ENCODE measurements at regions not wholly inside any gene's neighbourhood (a gene's known extent, or its start where the extent isn't known, plus 50 kb on each side); places are given as distances from the start of the nearest gene placed in this dataset.
"Not testable (repeated sequence)": the region's sequence is repeated elsewhere in the genome, so short reads cannot be mapped to it uniquely, and the experiment has no call there.

DNA sequence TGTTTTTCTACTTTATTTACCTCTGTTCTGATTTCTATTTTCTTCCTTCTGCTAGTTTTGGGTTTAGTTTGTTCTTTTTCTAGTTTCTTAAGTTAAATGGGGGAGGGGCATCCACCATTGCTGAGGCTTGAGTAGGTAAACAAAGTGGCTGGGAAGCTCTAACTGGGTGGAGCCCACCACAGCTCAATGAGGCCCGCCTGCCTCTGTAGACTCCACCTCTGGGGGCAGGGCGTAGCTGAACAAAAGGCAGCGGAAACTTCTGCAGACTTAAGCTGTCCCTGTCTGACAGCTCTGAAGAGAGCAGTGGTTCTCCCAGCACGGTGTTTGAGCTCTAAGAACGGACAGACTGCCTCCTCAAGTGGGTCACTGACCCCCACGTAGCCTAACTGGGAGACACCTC is 316.7 kb downstream of the RPLP1 start:
- H3K4me1 ChIP-seq (ENCODE audit: control insufficient read depth, insufficient read depth, low read length); H3K4me3 ChIP-seq (ENCODE audit: low read length in 2 of 2); H3K36me3 ChIP-seq (ENCODE audit: control insufficient read depth in 2 of 2, insufficient read depth in 2 of 2, low read length in 2 of 2); H3K27me3 ChIP-seq (ENCODE audit: control insufficient read depth in 1 of 2, insufficient read depth in 2 of 2, low read length in 2 of 2); H3K27ac ChIP-seq (ENCODE audit: low read length); H3K9ac ChIP-seq (ENCODE audit: low read length in 2 of 2); H3K9me3 ChIP-seq (ENCODE audit: control insufficient read depth in 2 of 2, low read length in 2 of 2): not testable (repeated sequence)

DNA sequence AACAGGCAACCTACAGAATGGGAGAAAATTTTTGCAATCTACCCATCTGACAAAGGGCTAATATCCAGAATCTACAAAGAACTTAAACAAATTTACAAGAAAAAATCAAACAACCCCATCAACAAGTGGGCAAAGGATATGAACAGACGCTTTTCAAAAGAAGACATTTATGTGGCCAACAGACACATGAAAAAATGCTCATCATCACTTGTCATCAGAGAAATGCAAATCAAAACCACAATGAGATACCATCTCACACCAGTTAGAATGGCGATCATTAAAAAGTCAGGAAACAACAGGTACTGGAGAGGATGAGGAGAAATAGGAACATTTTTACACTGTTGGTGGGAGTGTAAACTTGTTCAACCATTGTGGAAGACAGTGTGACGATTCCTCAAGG is 321.6 kb downstream of the RPLP1 start:
- H3K27me3 ChIP-seq (ENCODE audit: control insufficient read depth in 1 of 2, insufficient read depth in 2 of 2, low read length in 2 of 2); H3K36me3 ChIP-seq (ENCODE audit: control insufficient read depth in 2 of 2, insufficient read depth in 2 of 2, low read length in 2 of 2); H3K4me3 ChIP-seq (ENCODE audit: low read length in 2 of 2); H3K27ac ChIP-seq (ENCODE audit: low read length); H3K4me1 ChIP-seq (ENCODE audit: control insufficient read depth, insufficient read depth, low read length); H3K9me3 ChIP-seq (ENCODE audit: control insufficient read depth in 2 of 2, low read length in 2 of 2); H3K9ac ChIP-seq (ENCODE audit: low read length in 2 of 2): not testable (repeated sequence)

DNA sequence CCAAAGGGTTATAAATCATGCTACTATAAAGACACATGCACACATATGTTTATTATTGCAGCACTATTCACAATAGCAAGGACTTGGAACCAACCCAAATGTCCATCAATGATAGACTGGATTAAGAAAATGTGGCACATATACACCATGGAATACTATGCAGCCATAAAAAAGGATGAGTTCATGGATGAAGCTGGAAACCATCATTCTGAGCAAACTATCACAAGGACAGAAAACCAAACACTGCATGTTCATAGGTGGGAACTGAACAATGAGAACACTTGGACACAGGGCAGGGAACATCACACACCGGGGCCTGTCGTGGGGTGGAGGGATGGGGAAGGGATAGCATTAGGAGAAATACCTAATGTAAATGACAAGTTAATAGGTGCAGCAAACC is 322.1 kb downstream of the RPLP1 start:
- H3K4me1 ChIP-seq (ENCODE audit: control insufficient read depth, insufficient read depth, low read length); H3K36me3 ChIP-seq (ENCODE audit: control insufficient read depth in 2 of 2, insufficient read depth in 2 of 2, low read length in 2 of 2); H3K27ac ChIP-seq (ENCODE audit: low read length); H3K9me3 ChIP-seq (ENCODE audit: control insufficient read depth in 2 of 2, low read length in 2 of 2); H3K4me3 ChIP-seq (ENCODE audit: low read length in 2 of 2); H3K27me3 ChIP-seq (ENCODE audit: control insufficient read depth in 1 of 2, insufficient read depth in 2 of 2, low read length in 2 of 2); H3K9ac ChIP-seq (ENCODE audit: low read length in 2 of 2): not testable (repeated sequence)

- Histone ChIP-seq H3K36me3 (ENCODE audit: control insufficient read depth in 2 of 2, insufficient read depth in 2 of 2, low read length in 2 of 2) (no peaks in the 10 kb centered on the region), H3K4me1 (ENCODE audit: control insufficient read depth, insufficient read depth, low read length) (no peaks in the 10 kb centered on the region), H3K27ac (ENCODE audit: low read length) (no peak overlapping the region), H3K4me3 (ENCODE audit: low read length in 2 of 2) (no peak overlapping the region), H3K27me3 (ENCODE audit: control insufficient read depth in 1 of 2, insufficient read depth in 2 of 2, low read length in 2 of 2) (no peaks in the 10 kb centered on the region), H3K9ac (ENCODE audit: low read length in 2 of 2) (no peak overlapping the region), H3K9me3 (ENCODE audit: control insufficient read depth in 2 of 2, low read length in 2 of 2) (peaks cover 0 to 3% of the 10 kb centered on the region in 2 donors)
These were observed 320.4 kb downstream of the TLE3 start for GRCh38 chr15:69777356-69777755.

- Histone ChIP-seq H3K9ac (ENCODE audit: low read length in 2 of 2) (no peak overlapping the region), H3K36me3 (ENCODE audit: control insufficient read depth in 2 of 2, insufficient read depth in 2 of 2, low read length in 2 of 2) (no peaks in the 10 kb centered on the region), H3K4me3 (ENCODE audit: low read length in 2 of 2) (no peak overlapping the region), H3K4me1 (ENCODE audit: control insufficient read depth, insufficient read depth, low read length) (no peaks in the 10 kb centered on the region), H3K9me3 (ENCODE audit: control insufficient read depth in 2 of 2, low read length in 2 of 2) (peaks cover 0 to 3% of the 10 kb centered on the region in 2 donors), H3K27ac (ENCODE audit: low read length) (no peak overlapping the region), H3K27me3 (ENCODE audit: control insufficient read depth in 1 of 2, insufficient read depth in 2 of 2, low read length in 2 of 2) (no peaks in the 10 kb centered on the region)
These were observed 317.3 kb downstream of the TLE3 start for GRCh38 chr15:69780374-69780773.

GRCh38 chr15:69780981-69781380 is 316.7 kb downstream of the TLE3 start:
- H3K27me3 ChIP-seq (ENCODE audit: control insufficient read depth in 1 of 2, insufficient read depth in 2 of 2, low read length in 2 of 2), result no peaks in the 10 kb centered on the region
- peaks cover 0 to 3% of the 10 kb centered on the region in 2 donors for H3K9me3 ChIP-seq (ENCODE audit: control insufficient read depth in 2 of 2, low read length in 2 of 2)
- H3K9ac ChIP-seq (ENCODE audit: low read length in 2 of 2), result no peak overlapping the region
- H3K4me3 ChIP-seq (ENCODE audit: low read length in 2 of 2), result no peak overlapping the region
- H3K27ac ChIP-seq (ENCODE audit: low read length), result no peak overlapping the region
- H3K4me1 ChIP-seq (ENCODE audit: control insufficient read depth, insufficient read depth, low read length), result no peaks in the 10 kb centered on the region
- no peaks in the 10 kb centered on the region for H3K36me3 ChIP-seq (ENCODE audit: control insufficient read depth in 2 of 2, insufficient read depth in 2 of 2, low read length in 2 of 2)

DNA sequence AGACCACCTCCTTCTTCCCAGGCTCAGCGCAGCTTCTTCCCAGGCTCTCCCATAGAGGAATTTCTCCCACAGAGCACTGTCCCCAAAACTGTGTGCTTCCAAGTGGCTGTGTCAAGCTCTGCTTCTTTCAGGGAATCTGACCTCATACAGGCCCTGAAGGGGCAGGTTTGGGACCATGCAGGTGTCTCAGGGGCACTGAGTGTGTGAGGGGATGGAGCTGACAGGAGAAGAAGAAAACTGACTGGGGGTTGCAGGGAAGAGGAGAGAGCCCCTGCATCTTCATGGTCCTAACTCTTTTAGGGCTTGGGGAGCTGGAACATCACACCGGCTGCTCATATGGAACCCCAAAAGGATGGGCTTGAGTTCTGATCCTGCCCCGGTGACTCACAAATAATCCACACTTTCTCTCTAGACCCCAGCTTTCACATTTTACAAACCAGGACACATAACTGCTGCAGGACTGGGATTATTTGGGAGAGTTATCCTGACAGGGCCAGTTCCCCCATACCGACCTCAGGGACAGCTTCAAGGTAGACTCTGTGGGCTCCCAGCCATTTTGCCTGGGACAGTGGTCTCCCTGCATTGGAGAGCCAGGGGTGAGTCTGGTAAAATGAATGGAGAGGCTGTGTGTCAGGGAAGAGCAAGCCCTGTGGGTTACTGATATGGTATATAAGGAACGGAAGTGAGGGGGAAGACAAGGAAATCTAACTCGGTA is 316.1 kb downstream of the TLE3 start:
- Histone ChIP-seq H3K4me1 (ENCODE audit: control insufficient read depth, insufficient read depth, low read length) (no peaks in the 10 kb centered on the region), H3K27ac (ENCODE audit: low read length) (no peak overlapping the region), H3K9me3 (ENCODE audit: control insufficient read depth in 2 of 2, low read length in 2 of 2) (peaks cover 0 to 3% of the 10 kb centered on the region in 2 donors), H3K4me3 (ENCODE audit: low read length in 2 of 2) (no peak overlapping the region), H3K9ac (ENCODE audit: low read length in 2 of 2) (no peak overlapping the region), H3K27me3 (ENCODE audit: control insufficient read depth in 1 of 2, insufficient read depth in 2 of 2, low read length in 2 of 2) (no peaks in the 10 kb centered on the region), H3K36me3 (ENCODE audit: control insufficient read depth in 2 of 2, insufficient read depth in 2 of 2, low read length in 2 of 2) (no peaks in the 10 kb centered on the region)

- H3K9me3 ChIP-seq (ENCODE audit: control insufficient read depth in 2 of 2, low read length in 2 of 2), result peaks cover 0 to 3% of the 10 kb centered on the region in 2 donors
- H3K27me3 ChIP-seq (ENCODE audit: control insufficient read depth in 1 of 2, insufficient read depth in 2 of 2, low read length in 2 of 2), result no peaks in the 10 kb centered on the region
- H3K27ac ChIP-seq (ENCODE audit: low read length), result no peak overlapping the region
- H3K4me1 ChIP-seq (ENCODE audit: control insufficient read depth, insufficient read depth, low read length), result no peaks in the 10 kb centered on the region
- H3K4me3 ChIP-seq (ENCODE audit: low read length in 2 of 2), result no peak overlapping the region
- H3K36me3 ChIP-seq (ENCODE audit: control insufficient read depth in 2 of 2, insufficient read depth in 2 of 2, low read length in 2 of 2), result no peaks in the 10 kb centered on the region
- H3K9ac ChIP-seq (ENCODE audit: low read length in 2 of 2), result no peak overlapping the region
These were observed 315.5 kb downstream of the TLE3 start for GRCh38 chr15:69782139-69782658.

DNA sequence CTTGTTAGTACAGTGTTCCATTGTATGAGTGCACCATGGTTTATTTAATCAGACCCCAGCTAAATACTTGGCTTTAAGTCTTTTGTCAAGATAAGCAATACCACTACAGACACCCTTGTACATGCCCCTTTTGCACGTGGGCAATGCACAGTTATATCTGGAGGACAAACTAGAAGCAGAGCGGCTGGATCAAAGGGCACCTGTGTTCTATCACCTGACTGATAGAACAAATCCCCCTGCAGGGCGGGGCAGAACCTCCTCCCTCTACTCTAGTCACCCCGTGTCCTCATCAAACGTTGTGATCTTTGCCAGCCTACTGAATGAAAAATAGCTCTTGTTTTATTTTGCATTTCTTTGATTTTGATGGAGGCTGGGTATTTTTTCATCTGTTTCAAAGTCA is 314.9 kb downstream of the TLE3 start:
- Histone ChIP-seq H3K27me3 (ENCODE audit: control insufficient read depth in 1 of 2, insufficient read depth in 2 of 2, low read length in 2 of 2) (peaks cover 0 to under 1% of the 10 kb centered on the region in 2 donors), H3K27ac (ENCODE audit: low read length) (no peak overlapping the region), H3K9me3 (ENCODE audit: control insufficient read depth in 2 of 2, low read length in 2 of 2) (peaks cover 0 to 3% of the 10 kb centered on the region in 2 donors), H3K4me3 (ENCODE audit: low read length in 2 of 2) (no peak overlapping the region), H3K9ac (ENCODE audit: low read length in 2 of 2) (no peak overlapping the region), H3K36me3 (ENCODE audit: control insufficient read depth in 2 of 2, insufficient read depth in 2 of 2, low read length in 2 of 2) (no peaks in the 10 kb centered on the region), H3K4me1 (ENCODE audit: control insufficient read depth, insufficient read depth, low read length) (no peaks in the 10 kb centered on the region)

GRCh38 chr15:69783211-69783610 is 314.5 kb downstream of the TLE3 start:
- H3K36me3 ChIP-seq (ENCODE audit: control insufficient read depth in 2 of 2, insufficient read depth in 2 of 2, low read length in 2 of 2), result no peaks in the 10 kb centered on the region
- no peak overlapping the region for H3K27ac ChIP-seq (ENCODE audit: low read length)
- H3K4me3 ChIP-seq (ENCODE audit: low read length in 2 of 2), result no peak overlapping the region
- H3K9ac ChIP-seq (ENCODE audit: low read length in 2 of 2), result no peak overlapping the region
- H3K9me3 ChIP-seq (ENCODE audit: control insufficient read depth in 2 of 2, low read length in 2 of 2), result peaks cover 0 to 3% of the 10 kb centered on the region in 2 donors
- H3K4me1 ChIP-seq (ENCODE audit: control insufficient read depth, insufficient read depth, low read length), result no peaks in the 10 kb centered on the region
- peaks cover 0 to 3% of the 10 kb centered on the region in 2 donors for H3K27me3 ChIP-seq (ENCODE audit: control insufficient read depth in 1 of 2, insufficient read depth in 2 of 2, low read length in 2 of 2)

GRCh38 chr15:69784798-69785566 is 312.7 kb downstream of the TLE3 start:
- Histone ChIP-seq H3K4me3 (ENCODE audit: low read length in 2 of 2) (no peak overlapping the region), H3K9me3 (ENCODE audit: control insufficient read depth in 2 of 2, low read length in 2 of 2) (no peaks in the 10 kb centered on the region), H3K36me3 (ENCODE audit: control insufficient read depth in 2 of 2, insufficient read depth in 2 of 2, low read length in 2 of 2) (no peaks in the 10 kb centered on the region), H3K27ac (ENCODE audit: low read length) (no peak overlapping the region), H3K27me3 (ENCODE audit: control insufficient read depth in 1 of 2, insufficient read depth in 2 of 2, low read length in 2 of 2) (peaks cover 0 to 6% of the 10 kb centered on the region in 2 donors), H3K9ac (ENCODE audit: low read length in 2 of 2) (no peak overlapping the region), H3K4me1 (ENCODE audit: control insufficient read depth, insufficient read depth, low read length) (no peaks in the 10 kb centered on the region)

Measured in stomach smooth muscle (tissue), 2 donors.